GM23338 (cell line): ENCODE measurements at regions not wholly inside any gene's neighbourhood (a gene's known extent, or its start where the extent isn't known, plus 50 kb on each side); places are given as distances from the start of the nearest gene placed in this dataset.
A peak's percentile ranks its signal among the peaks of the same experiment; 100 is the strongest.

ENCODE experiments used
- ATAC-seq: fragments of 200-7000 bp; cut with Tn5 transposase; 3 replicates; pipeline ENCODE4 v1.9.1; 2020
- DNase-seq: peaks from one replicate; pipeline ENCODE4 v3.0.0-alpha.2; 2015; ENCODE audit warnings: low spot score
- H2AFZ ChIP-seq: fragments of 200-600 bp; sonication (generic); 2 replicates; pipeline ENCODE4 v1.8.0; 2016; ENCODE audit warnings: antibody characterized with exemption, mild to moderate bottlenecking, moderate library complexity
- H3F3A ChIP-seq: fragments of 200-600 bp; sonication (generic); replicated peaks from 2 replicates; pipeline ENCODE4 v1.8.0; 2017; ENCODE audit warnings: antibody characterized with exemption, mixed run types, low read depth
- H3K27ac ChIP-seq: fragments of 200-600 bp; sonication (generic); 2 replicates; pipeline ENCODE4 v1.6.1; 2016; ENCODE audit warnings: low read depth
- H3K27me3 ChIP-seq: fragments of 200-600 bp; sonication (generic); 2 replicates; pipeline ENCODE4 v1.8.0; 2016; ENCODE audit warnings: mild to moderate bottlenecking, mixed run types, moderate library complexity; ENCODE audit not compliant: insufficient read depth
- H3K36me3 ChIP-seq: fragments of 200-600 bp; sonication (generic); 2 replicates; pipeline ENCODE4 v1.8.0; 2016; ENCODE audit warnings: mild to moderate bottlenecking; ENCODE audit not compliant: insufficient read depth
- H3K4me1 ChIP-seq: fragments of 200-600 bp; sonication (generic); 2 replicates; pipeline ENCODE4 v1.8.0; 2016; ENCODE audit warnings: mild to moderate bottlenecking, moderate library complexity; ENCODE audit not compliant: insufficient read depth
- H3K4me2 ChIP-seq: fragments of 200-600 bp; sonication (generic); 2 replicates; pipeline ENCODE4 v1.7.1; 2017; ENCODE audit warnings: mixed run types
- H3K4me3 ChIP-seq: fragments of 200-600 bp; sonication (generic); 2 replicates; pipeline ENCODE4 v1.6.1; 2016; ENCODE audit warnings: mixed run types
- H3K79me2 ChIP-seq: fragments of 200-600 bp; sonication (generic); replicated peaks from 2 replicates; pipeline ENCODE4 v1.8.0; 2017; ENCODE audit warnings: mild to moderate bottlenecking; ENCODE audit not compliant: insufficient read depth
- H3K9me2 ChIP-seq: fragments of 200-600 bp; sonication (generic); 2 replicates; pipeline ENCODE4 v1.8.0; 2017; ENCODE audit not compliant: insufficient read depth
- H4K20me1 ChIP-seq: fragments of 200-600 bp; sonication (generic); replicated peaks from 2 replicates; pipeline ENCODE4 v1.8.0; 2017; ENCODE audit warnings: mild to moderate bottlenecking; ENCODE audit not compliant: insufficient read depth
- H3K27ac Mint-ChIP-seq: 2 replicates; pipeline ENCODE4 v1.8.0; 2020; ENCODE audit warnings: inconsistent platforms, mild to moderate bottlenecking, moderate library complexity, mixed read lengths
- H3K27me3 Mint-ChIP-seq: 3 replicates; pipeline ENCODE4 v1.8.0; 2022; ENCODE audit warnings: low read depth, mild to moderate bottlenecking, moderate library complexity, mixed read lengths, inconsistent platforms; ENCODE audit not compliant: insufficient read depth, poor library complexity
- H3K36me3 Mint-ChIP-seq: 3 replicates; pipeline ENCODE4 v1.8.0; 2021; ENCODE audit warnings: low read depth, mild to moderate bottlenecking, inconsistent platforms, moderate library complexity, mixed read lengths
- H3K4me1 Mint-ChIP-seq: 3 replicates; pipeline ENCODE4 v1.8.0; 2020; ENCODE audit warnings: mild to moderate bottlenecking, inconsistent platforms, mixed read lengths
- H3K4me3 Mint-ChIP-seq: 3 replicates; pipeline ENCODE4 v1.8.0; 2021; ENCODE audit warnings: moderate library complexity, mild to moderate bottlenecking, inconsistent platforms, mixed read lengths
- H3K9me3 Mint-ChIP-seq: 3 replicates; pipeline ENCODE4 v1.8.0; 2020; ENCODE audit warnings: moderate library complexity, mild to moderate bottlenecking, inconsistent platforms, mixed read lengths
- CREB1 ChIP-seq: fragments of 250-450 bp; sonication (Bioruptor Pico); IDR thresholded peaks from 2 replicates; pipeline ENCODE4 v1.5.0; 2020; ENCODE audit warnings: low read depth, mild to moderate bottlenecking, moderate library complexity
- CTCF ChIP-seq, 2 experiments: fragments of 200-600 bp in 1 of 2; sonication (generic) in 1 of 2; conservative IDR thresholded peaks; 2 replicates each; pipeline versions ENCODE4 v1.5.1 to v1.6.1; 2016 to 2017; ENCODE audit warnings: antibody characterized with exemption in 2 of 2, low read depth in 2 of 2, mild to moderate bottlenecking in 2 of 2, moderate library complexity in 1 of 2
- ETS1 ChIP-seq: IDR thresholded peaks from 2 replicates; pipeline ENCODE4 v1.6.1; 2016; ENCODE audit warnings: antibody characterized with exemption
- EZH2 ChIP-seq: fragments of 200-600 bp; sonication (generic); IDR thresholded peaks from one replicate; pipeline ENCODE4 v1.8.0; 2017; ENCODE audit warnings: antibody characterized with exemption, mild to moderate bottlenecking, low read depth; ENCODE audit not compliant: unreplicated experiment
- EZH2phosphoT487 ChIP-seq: fragments of 200-600 bp; sonication (generic); IDR thresholded peaks from one replicate; pipeline ENCODE4 v1.8.1; 2018; ENCODE audit warnings: antibody characterized with exemption; ENCODE audit not compliant: unreplicated experiment
- JUNB ChIP-seq: IDR thresholded peaks from one replicate; pipeline ENCODE4 v1.6.1; 2016; ENCODE audit warnings: antibody characterized with exemption; ENCODE audit not compliant: unreplicated experiment
- NANOG ChIP-seq: IDR thresholded peaks from 2 replicates; pipeline ENCODE4 v1.6.1; 2016; ENCODE audit warnings: antibody characterized with exemption, borderline replicate concordance
- POLR2AphosphoS5 ChIP-seq: IDR thresholded peaks from 2 replicates; pipeline ENCODE4 v1.6.1; 2016; ENCODE audit warnings: antibody characterized with exemption, low read depth
- REST ChIP-seq: IDR thresholded peaks from one replicate; pipeline ENCODE4 v1.6.1; 2018; ENCODE audit warnings: antibody characterized with exemption; ENCODE audit not compliant: unreplicated experiment
- ZNF114 ChIP-seq: fragments of 250-450 bp; sonication (Bioruptor Pico); IDR thresholded peaks from 2 replicates; pipeline ENCODE4 v1.5.0; 2020; ENCODE audit warnings: mild to moderate bottlenecking, moderate library complexity
- ZNF331 ChIP-seq: fragments of 250-450 bp; sonication (Bioruptor Pico); IDR thresholded peaks from 2 replicates; pipeline ENCODE4 v1.5.0; 2020; ENCODE audit warnings: low read depth, mild to moderate bottlenecking, moderate library complexity

- H3K27ac ChIP-seq: no peak overlapping the region
- no peak overlapping the region for H3K27ac Mint-ChIP-seq
- ATAC-seq (no peak), DNase-seq (no peak)
- H3K4me2 ChIP-seq: no peak overlapping the region
- no peak overlapping the region for H2AFZ ChIP-seq
- H3K4me1 Mint-ChIP-seq: peaks cover 3% of the 10 kb centered on the region; the same call in 2 of the 3 replicates
- H3K79me2 ChIP-seq: no peaks in the 10 kb centered on the region
- no peaks in the 10 kb centered on the region for H3F3A ChIP-seq
- H3K4me1 ChIP-seq: no peaks in the 10 kb centered on the region
- no peaks in the 10 kb centered on the region for H4K20me1 ChIP-seq
- H3K27me3 Mint-ChIP-seq: peaks cover 5% of the 10 kb centered on the region
- H3K9me2 ChIP-seq: no peaks in the 10 kb centered on the region
- H3K4me3 ChIP-seq: no peak overlapping the region
- no peaks in the 10 kb centered on the region for H3K36me3 Mint-ChIP-seq
- H3K36me3 ChIP-seq: no peaks in the 10 kb centered on the region
- no peak overlapping the region for H3K4me3 Mint-ChIP-seq
- H3K27me3 ChIP-seq: no peaks in the 10 kb centered on the region
- TF ChIP-seq JUNB (no peak), CREB1 (CRISPR knock-in tag) (no peak), POLR2AphosphoS5 (no peak), ZNF331 (CRISPR knock-in tag) (no peak), ZNF114 (CRISPR knock-in tag) (no peak), EZH2phosphoT487 (no peak), ETS1 (no peak), NANOG (no peak)
- H3K9me3 Mint-ChIP-seq: peaks cover 2% of the 10 kb centered on the region; the same call in 2 of the 3 replicates
Measured at GRCh38 chr13:29704648-29705047, 109.2 kb upstream of the SLC7A1 start.

GRCh38 chr13:29703421-29703820 is 107.9 kb upstream of the SLC7A1 start:
- no peak overlapping the region for H3K4me3 Mint-ChIP-seq

More at GRCh38 chr13:29703421-29703820, 107.9 kb upstream of the SLC7A1 start:
- Mint-ChIP-seq H3K27ac (no peak overlapping the region), H3K36me3 (no peaks in the 10 kb centered on the region), H3K9me3 (peaks cover 2% of the 10 kb centered on the region; the same call in 2 of the 3 replicates), H3K4me1 (peaks cover 3% of the 10 kb centered on the region; the same call in 2 of the 3 replicates), H3K27me3 (peaks cover 5% of the 10 kb centered on the region)
- no peaks in the 10 kb centered on the region for H3K9me2 ChIP-seq
- ATAC-seq: no peak
- peak overlapping the region; percentile 67; the same call in 1 of the 2 replicates for H2AFZ ChIP-seq
- no peak for DNase-seq
- H3K79me2 ChIP-seq: no peaks in the 10 kb centered on the region
- H3K27ac ChIP-seq: no peak overlapping the region
- H3F3A ChIP-seq: no peaks in the 10 kb centered on the region
- no peaks in the 10 kb centered on the region for H4K20me1 ChIP-seq
- H3K4me2 ChIP-seq: no peak overlapping the region
- no peaks in the 10 kb centered on the region for H3K4me1 ChIP-seq
- H3K4me3 ChIP-seq: no peak overlapping the region
- H3K27me3 ChIP-seq: no peaks in the 10 kb centered on the region
- H3K36me3 ChIP-seq: no peaks in the 10 kb centered on the region
- TF ChIP-seq REST (no peak), EZH2 (no peak), CTCF (conservative IDR thresholded peaks at IDR 0.05; ENCODE audit: low read depth in 2 of 2) (no peak)
